OCI-LY7 (cell line): ENCODE measurements at regions not wholly inside any gene's neighbourhood (a gene's known extent, or its start where the extent isn't known, plus 50 kb on each side); places are given as distances from the start of the nearest gene placed in this dataset.

Source experiments
- BruUV-seq: library from RNA; stranded (reverse); fragments of 400-500 nt; replicated peaks from 2 replicates; lab custom pipeline; 2021; lab: Mats Ljungman, UMichigan
- CTCF ChIA-PET: fragments of 300-600 bp; sonication (Branson Sonifier 250); formaldehyde crosslinking; loops from one replicate; lab custom pipeline; 2022; ENCODE audit warnings: antibody characterized with exemption; ENCODE audit not compliant: unreplicated experiment; lab: Charles Lee
- POLR2A ChIA-PET: fragments of 300-600 bp; sonication (Branson Sonifier 250); formaldehyde crosslinking; loops from one replicate; lab custom pipeline; 2022; ENCODE audit warnings: antibody characterized with exemption; lab: Charles Lee
- DNase-seq: peaks from one replicate; pipeline ENCODE4 v3.0.0-alpha.2; 2015; ENCODE audit warnings: low spot score
- H2AFZ ChIP-seq: fragments of 200-600 bp; sonication (generic), shearing (Covaris generic); 2 replicates; pipeline ENCODE4 v1.6.1; 2014; ENCODE audit warnings: mild to moderate bottlenecking, antibody characterized with exemption, low read length, moderate library complexity
- H3K27ac ChIP-seq: fragments of 200-600 bp; sonication (generic); 2 replicates; pipeline ENCODE4 v1.5.1; 2014; ENCODE audit warnings: mixed run types, low read depth, mild to moderate bottlenecking, moderate library complexity, low read length, inconsistent platforms; ENCODE audit not compliant: poor library complexity, severe bottlenecking
- H3K36me3 ChIP-seq: fragments of 200-600 bp; sonication (generic); 2 replicates; pipeline ENCODE4 v1.6.1; 2014; ENCODE audit warnings: mild to moderate bottlenecking, antibody characterized with exemption, low read length, moderate library complexity, mixed read lengths; ENCODE audit not compliant: insufficient read depth
- H3K4me1 ChIP-seq: fragments of 200-600 bp; sonication (generic); 2 replicates; pipeline ENCODE4 v1.5.1; 2014; ENCODE audit warnings: mild to moderate bottlenecking, low read length; ENCODE audit not compliant: insufficient read depth, poor library complexity, severe bottlenecking
- H3K4me2 ChIP-seq: fragments of 200-600 bp; sonication (generic); 2 replicates; pipeline ENCODE4 v1.6.1; 2014; ENCODE audit warnings: mild to moderate bottlenecking, low read length
- H3K4me3 ChIP-seq: fragments of 200-600 bp; sonication (generic); 2 replicates; pipeline ENCODE4 v1.5.1; 2014; ENCODE audit warnings: mild to moderate bottlenecking, low read depth, low read length; ENCODE audit not compliant: poor library complexity, severe bottlenecking
- H3K79me2 ChIP-seq: fragments of 200-600 bp; sonication (generic); 2 replicates; pipeline ENCODE4 v1.6.1; 2016; ENCODE audit warnings: low read depth, mild to moderate bottlenecking, low read length, moderate library complexity, mixed read lengths; ENCODE audit not compliant: insufficient read depth
- H3K9me2 ChIP-seq: fragments of 200-600 bp; sonication (generic); 2 replicates; pipeline ENCODE4 v1.6.1; 2016; ENCODE audit warnings: mild to moderate bottlenecking, low read length, mixed read lengths; ENCODE audit not compliant: insufficient read depth
- H3K9me3 ChIP-seq: fragments of 200-600 bp; sonication (generic); 2 replicates; pipeline ENCODE4 v1.6.1; 2014; ENCODE audit warnings: mild to moderate bottlenecking, mixed run types, low read length, mixed read lengths
- H4K20me1 ChIP-seq: fragments of 200-600 bp; sonication (generic); 2 replicates; pipeline ENCODE4 v1.6.1; 2014; ENCODE audit warnings: mild to moderate bottlenecking, antibody characterized with exemption, low read length, moderate library complexity, mixed read lengths; ENCODE audit not compliant: insufficient read depth
- EZH2phosphoT487 ChIP-seq: fragments of 200-600 bp; sonication (generic); IDR thresholded peaks from 2 replicates; pipeline ENCODE4 v1.6.1; 2018; ENCODE audit warnings: low read depth, borderline replicate concordance, mild to moderate bottlenecking, mixed run types, antibody characterized with exemption, low read length, moderate library complexity, mixed read lengths
- intact Hi-C: fragments of 100-400 bp; cut with micrococcal nuclease; formaldehyde crosslinking; loops from one replicate; pipeline ENCODE4 v1.10.0; 2022; ENCODE audit not compliant: unreplicated experiment
- TF ChIP-seq, protein P1 (sequence below): fragments of 200-600 bp; sonication (generic); conservative IDR thresholded peaks from 2 replicates; pipeline ENCODE4 v1.5.1; 2014; ENCODE audit warnings: mild to moderate bottlenecking, antibody characterized with exemption, low read length, moderate library complexity, mixed read lengths

DNA sequence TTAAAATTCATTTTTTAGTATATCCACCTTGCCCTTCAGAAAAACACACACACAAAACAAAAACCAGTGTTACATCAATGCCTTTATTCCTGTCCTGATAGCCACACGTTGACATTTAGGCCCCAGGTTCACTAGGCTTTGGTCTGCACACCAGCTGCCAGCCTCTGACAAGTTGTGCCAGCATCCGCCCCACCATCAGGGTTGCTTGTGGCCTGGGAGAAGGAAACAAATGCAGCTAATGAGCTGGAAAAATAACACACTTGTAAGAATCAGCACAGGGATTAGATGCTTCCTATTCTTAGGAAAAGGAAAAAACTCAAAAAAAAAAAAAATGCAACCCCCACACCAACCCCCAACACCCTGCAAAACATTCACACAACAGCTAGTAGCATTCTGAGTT lies 404.0 kb upstream of the GRIA1 start:
- H4K20me1 ChIP-seq: no peaks in the 10 kb centered on the region
- no peaks in the 10 kb centered on the region for H3K36me3 ChIP-seq
- H3K27ac ChIP-seq: no peak overlapping the region
- ChIA-PET CTCF (no interaction called here), POLR2A (interaction anchor here (0.6 kb wide), 1 partner anchor 80 kb away, joined by 3 read pairs; no protein-coding TSS in a partner anchor)
- BruUV-seq: no TSS peak
- H3K9me2 ChIP-seq: no peaks in the 10 kb centered on the region
- no peaks in the 10 kb centered on the region for H3K9me3 ChIP-seq
- H3K79me2 ChIP-seq: no peaks in the 10 kb centered on the region
- no peak for TF ChIP-seq EZH2phosphoT487
- TF ChIP-seq, protein P1, sequence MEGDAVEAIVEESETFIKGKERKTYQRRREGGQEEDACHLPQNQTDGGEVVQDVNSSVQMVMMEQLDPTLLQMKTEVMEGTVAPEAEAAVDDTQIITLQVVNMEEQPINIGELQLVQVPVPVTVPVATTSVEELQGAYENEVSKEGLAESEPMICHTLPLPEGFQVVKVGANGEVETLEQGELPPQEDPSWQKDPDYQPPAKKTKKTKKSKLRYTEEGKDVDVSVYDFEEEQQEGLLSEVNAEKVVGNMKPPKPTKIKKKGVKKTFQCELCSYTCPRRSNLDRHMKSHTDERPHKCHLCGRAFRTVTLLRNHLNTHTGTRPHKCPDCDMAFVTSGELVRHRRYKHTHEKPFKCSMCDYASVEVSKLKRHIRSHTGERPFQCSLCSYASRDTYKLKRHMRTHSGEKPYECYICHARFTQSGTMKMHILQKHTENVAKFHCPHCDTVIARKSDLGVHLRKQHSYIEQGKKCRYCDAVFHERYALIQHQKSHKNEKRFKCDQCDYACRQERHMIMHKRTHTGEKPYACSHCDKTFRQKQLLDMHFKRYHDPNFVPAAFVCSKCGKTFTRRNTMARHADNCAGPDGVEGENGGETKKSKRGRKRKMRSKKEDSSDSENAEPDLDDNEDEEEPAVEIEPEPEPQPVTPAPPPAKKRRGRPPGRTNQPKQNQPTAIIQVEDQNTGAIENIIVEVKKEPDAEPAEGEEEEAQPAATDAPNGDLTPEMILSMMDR: no peak
- H2AFZ ChIP-seq: no peak overlapping the region
- H3K4me1 ChIP-seq: no peaks in the 10 kb centered on the region
- H3K4me3 ChIP-seq: no peak overlapping the region
- intact Hi-C loops: no loop called here
- H3K4me2 ChIP-seq: no peak overlapping the region
- no peak for DNase-seq

DNA sequence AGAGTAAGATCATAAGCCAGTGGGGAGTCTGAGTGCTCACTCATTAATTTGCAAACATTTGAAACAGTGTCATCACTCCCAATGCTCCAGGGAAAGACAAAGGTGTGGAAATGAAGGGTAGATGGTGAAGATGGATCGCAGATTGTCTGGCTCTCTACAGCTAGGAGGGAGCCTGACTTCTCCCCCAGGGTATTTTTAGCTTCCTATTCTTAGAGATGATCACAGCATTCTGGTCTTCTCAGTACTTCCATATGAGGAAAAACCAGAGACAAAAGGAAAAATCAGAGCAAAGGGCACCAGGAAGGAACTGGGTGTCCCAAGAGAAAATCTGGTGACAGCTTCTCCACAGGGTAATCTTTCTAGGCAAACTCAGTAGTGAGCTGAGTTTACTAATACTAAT lies 401.9 kb upstream of the GRIA1 start:
- H3K36me3 ChIP-seq: no peaks in the 10 kb centered on the region
- H3K4me2 ChIP-seq: no peak overlapping the region
- no peak overlapping the region for H3K4me3 ChIP-seq
- POLR2A ChIA-PET: interaction anchor here (0.8 kb wide), 2 partner anchors 19 to 269 kb away, joined by 3 read pairs; no protein-coding TSS in a partner anchor
- CTCF ChIA-PET: no interaction called here
- H4K20me1 ChIP-seq: no peaks in the 10 kb centered on the region
- TF ChIP-seq EZH2phosphoT487: no peak
- TF ChIP-seq, protein P1: no peak
- no peaks in the 10 kb centered on the region for H3K79me2 ChIP-seq
- H2AFZ ChIP-seq: no peak overlapping the region
- no peaks in the 10 kb centered on the region for H3K9me3 ChIP-seq
- no peak overlapping the region for H3K27ac ChIP-seq
- no peak for DNase-seq
- no peaks in the 10 kb centered on the region for H3K9me2 ChIP-seq
- intact Hi-C loops: no loop called here
- no TSS peak for BruUV-seq
- no peaks in the 10 kb centered on the region for H3K4me1 ChIP-seq

DNA sequence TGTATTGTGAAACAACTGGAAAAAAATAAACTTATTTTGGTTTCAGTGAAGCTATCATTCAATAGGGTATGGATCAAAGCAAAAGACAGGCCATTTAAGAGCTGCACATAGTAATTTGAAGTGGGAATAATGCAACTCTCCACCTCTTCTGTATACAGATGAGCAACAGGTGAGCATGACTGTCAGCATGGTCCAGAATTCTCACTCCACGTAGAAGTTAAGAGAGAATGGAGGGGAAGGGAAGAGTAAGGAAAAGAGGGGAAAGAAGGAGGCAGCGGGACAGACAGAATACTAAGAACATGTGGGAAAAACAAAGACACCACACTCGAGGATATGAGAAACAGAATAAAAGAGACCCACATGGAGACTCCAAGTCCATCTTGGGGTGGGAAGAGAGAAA lies 396.1 kb upstream of the GRIA1 start:
- CTCF ChIA-PET: no interaction called here
- H3K79me2 ChIP-seq: no peaks in the 10 kb centered on the region
- no peaks in the 10 kb centered on the region for H3K9me3 ChIP-seq
- DNase-seq: no peak
- no peak overlapping the region for H3K27ac ChIP-seq
- intact Hi-C loops: no loop called here
- TF ChIP-seq, protein P1: no peak
- TF ChIP-seq EZH2phosphoT487: no peak
- no peaks in the 10 kb centered on the region for H3K9me2 ChIP-seq
- H3K4me3 ChIP-seq: no peak overlapping the region
- no peaks in the 10 kb centered on the region for H4K20me1 ChIP-seq
- POLR2A ChIA-PET: no interaction called here
- H2AFZ ChIP-seq: no peak overlapping the region
- no peak overlapping the region for H3K4me2 ChIP-seq
- no TSS peak for BruUV-seq
- no peaks in the 10 kb centered on the region for H3K4me1 ChIP-seq
- no peaks in the 10 kb centered on the region for H3K36me3 ChIP-seq
